Parathyroid adenoma (tissue), 2 donors: ENCODE measurements at regions not wholly inside any gene's neighbourhood (a gene's known extent, or its start where the extent isn't known, plus 50 kb on each side); places are given as distances from the start of the nearest gene placed in this dataset.

ENCODE experiments used
- H2AFZ ChIP-seq: fragments of 300-600 bp; sonication (generic); one replicate; pipeline ENCODE4 v1.7.0; 2017; ENCODE audit warnings: antibody characterized with exemption, mild to moderate bottlenecking
- H3K27ac ChIP-seq: fragments of 300-600 bp; sonication (generic); one replicate; pipeline ENCODE4 v1.7.0; 2017
- H3K27me3 ChIP-seq: fragments of 300-600 bp; sonication (generic); one replicate; pipeline ENCODE4 v1.7.0; 2017; ENCODE audit warnings: low read length; ENCODE audit not compliant: control insufficient read depth, insufficient read depth
- H3K36me3 ChIP-seq: fragments of 300-600 bp; sonication (generic); one replicate; pipeline ENCODE4 v1.7.0; 2017; ENCODE audit warnings: low read length; ENCODE audit not compliant: control insufficient read depth, insufficient read depth
- H3K4me1 ChIP-seq: fragments of 300-600 bp; sonication (generic); one replicate; pipeline ENCODE4 v1.7.0; 2017; ENCODE audit warnings: control low read depth
- H3K4me2 ChIP-seq: fragments of 300-600 bp; sonication (generic); one replicate; pipeline ENCODE4 v1.7.0; 2017; ENCODE audit warnings: low read length
- H3K4me3 ChIP-seq: fragments of 300-600 bp; sonication (generic); one replicate; pipeline ENCODE4 v1.7.0; 2017; ENCODE audit warnings: low read depth, low read length
- H3K79me2 ChIP-seq: fragments of 300-600 bp; sonication (generic); one replicate; pipeline ENCODE4 v1.7.0; 2017; ENCODE audit warnings: control low read depth
- H3K9ac ChIP-seq: fragments of 300-600 bp; sonication (generic); one replicate; pipeline ENCODE4 v1.7.0; 2017; ENCODE audit warnings: mild to moderate bottlenecking
- H3K9me3 ChIP-seq: fragments of 300-600 bp; sonication (generic); one replicate; pipeline ENCODE4 v1.7.0; 2017; ENCODE audit warnings: low read length; ENCODE audit not compliant: control insufficient read depth
- TF ChIP-seq, protein P1 (sequence below): fragments of 300-600 bp; sonication (generic); IDR thresholded peaks from one replicate; pipeline ENCODE4 v1.7.0; 2017; ENCODE audit warnings: antibody characterized with exemption, mild to moderate bottlenecking
- donor health status: primary hyperparathyroidism.

DNA sequence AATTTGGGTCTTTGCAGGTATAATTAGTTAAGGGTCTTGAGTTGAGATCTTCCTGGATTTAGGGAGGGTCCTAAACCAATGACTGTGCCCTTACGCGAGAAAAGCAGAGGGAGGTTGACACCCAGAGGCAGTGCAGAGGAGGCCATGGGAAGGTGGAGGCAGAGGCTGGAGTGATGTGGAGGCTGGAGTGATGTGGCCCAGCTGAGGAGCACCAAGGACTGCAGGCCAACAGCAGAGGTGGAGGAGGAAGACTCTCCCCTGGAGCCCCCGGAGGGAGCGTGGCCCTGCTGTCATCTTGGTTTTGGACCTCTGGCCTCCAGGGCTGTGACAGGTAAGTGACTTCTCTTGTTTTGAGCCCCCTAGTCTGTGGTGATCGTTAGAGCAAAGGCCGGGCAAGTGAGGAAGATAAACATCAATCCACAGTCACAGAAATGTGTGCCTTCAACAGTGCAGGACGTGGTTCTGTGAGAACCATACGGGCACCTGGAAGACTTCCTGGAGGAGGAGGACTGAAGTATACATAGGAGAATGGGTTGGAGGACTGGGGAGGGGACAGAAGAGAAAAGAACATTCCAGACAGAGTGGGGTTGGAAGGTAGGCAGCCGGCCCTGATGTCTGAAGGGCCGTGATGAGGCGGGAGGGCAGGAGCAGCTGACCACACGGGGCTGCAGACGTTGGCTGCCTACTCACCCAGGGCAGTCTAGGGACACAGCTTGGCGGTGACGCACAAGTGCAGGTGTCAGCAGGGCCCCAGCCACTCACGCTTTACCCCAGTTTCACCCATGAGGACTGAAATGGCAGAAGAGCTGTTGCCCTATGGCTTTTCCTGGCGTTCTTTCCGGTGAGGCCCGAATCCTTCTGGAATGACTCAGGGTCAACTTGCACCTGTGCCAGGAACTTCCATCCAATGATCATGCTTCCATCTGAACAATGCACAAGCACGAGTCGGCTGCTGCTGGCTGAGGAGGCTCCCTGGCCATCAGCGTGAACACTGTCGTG, 270.2 kb downstream of the CTTN start:
- no peak overlapping the region for H3K27ac ChIP-seq
- H3K4me3 ChIP-seq, result no peak overlapping the region
- H3K4me1 ChIP-seq, result no peaks in the 10 kb centered on the region
- TF ChIP-seq, protein P1, sequence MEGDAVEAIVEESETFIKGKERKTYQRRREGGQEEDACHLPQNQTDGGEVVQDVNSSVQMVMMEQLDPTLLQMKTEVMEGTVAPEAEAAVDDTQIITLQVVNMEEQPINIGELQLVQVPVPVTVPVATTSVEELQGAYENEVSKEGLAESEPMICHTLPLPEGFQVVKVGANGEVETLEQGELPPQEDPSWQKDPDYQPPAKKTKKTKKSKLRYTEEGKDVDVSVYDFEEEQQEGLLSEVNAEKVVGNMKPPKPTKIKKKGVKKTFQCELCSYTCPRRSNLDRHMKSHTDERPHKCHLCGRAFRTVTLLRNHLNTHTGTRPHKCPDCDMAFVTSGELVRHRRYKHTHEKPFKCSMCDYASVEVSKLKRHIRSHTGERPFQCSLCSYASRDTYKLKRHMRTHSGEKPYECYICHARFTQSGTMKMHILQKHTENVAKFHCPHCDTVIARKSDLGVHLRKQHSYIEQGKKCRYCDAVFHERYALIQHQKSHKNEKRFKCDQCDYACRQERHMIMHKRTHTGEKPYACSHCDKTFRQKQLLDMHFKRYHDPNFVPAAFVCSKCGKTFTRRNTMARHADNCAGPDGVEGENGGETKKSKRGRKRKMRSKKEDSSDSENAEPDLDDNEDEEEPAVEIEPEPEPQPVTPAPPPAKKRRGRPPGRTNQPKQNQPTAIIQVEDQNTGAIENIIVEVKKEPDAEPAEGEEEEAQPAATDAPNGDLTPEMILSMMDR, result no peak
- no peaks in the 10 kb centered on the region for H3K27me3 ChIP-seq
- H3K36me3 ChIP-seq, result no peaks in the 10 kb centered on the region
- H3K9ac ChIP-seq, result no peak overlapping the region
- no peak overlapping the region for H2AFZ ChIP-seq
- H3K4me2 ChIP-seq, result no peak overlapping the region
- H3K79me2 ChIP-seq, result no peaks in the 10 kb centered on the region
- no peaks in the 10 kb centered on the region for H3K9me3 ChIP-seq

DNA sequence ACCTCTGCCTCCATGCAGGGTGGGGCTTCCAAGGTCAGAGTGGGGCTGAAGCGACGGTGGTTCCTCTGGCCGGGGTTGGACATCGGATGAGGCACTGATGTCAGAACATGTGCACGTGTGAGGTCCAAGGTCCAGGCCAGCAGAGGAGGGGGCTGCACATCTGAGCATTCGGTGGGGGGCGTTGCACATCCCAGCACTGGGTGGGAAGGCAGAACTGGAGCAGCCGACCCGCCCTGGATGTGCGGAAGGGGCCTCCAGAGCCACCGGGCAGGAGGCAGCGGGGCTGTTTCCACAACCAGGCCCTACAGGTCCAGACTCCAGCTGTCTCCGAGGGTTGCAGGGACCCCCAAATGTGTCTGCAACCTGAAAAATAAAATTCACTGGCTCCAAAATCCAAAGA, 271.0 kb downstream of the CTTN start:
- Histone ChIP-seq H3K9ac (no peak overlapping the region), H3K4me1 (no peaks in the 10 kb centered on the region), H3K79me2 (no peaks in the 10 kb centered on the region), H3K4me3 (no peak overlapping the region), H2AFZ (no peak overlapping the region), H3K4me2 (no peak overlapping the region), H3K27me3 (no peaks in the 10 kb centered on the region), H3K27ac (no peak overlapping the region), H3K9me3 (no peaks in the 10 kb centered on the region), H3K36me3 (no peaks in the 10 kb centered on the region)
- TF ChIP-seq, protein P1, result no peak

DNA sequence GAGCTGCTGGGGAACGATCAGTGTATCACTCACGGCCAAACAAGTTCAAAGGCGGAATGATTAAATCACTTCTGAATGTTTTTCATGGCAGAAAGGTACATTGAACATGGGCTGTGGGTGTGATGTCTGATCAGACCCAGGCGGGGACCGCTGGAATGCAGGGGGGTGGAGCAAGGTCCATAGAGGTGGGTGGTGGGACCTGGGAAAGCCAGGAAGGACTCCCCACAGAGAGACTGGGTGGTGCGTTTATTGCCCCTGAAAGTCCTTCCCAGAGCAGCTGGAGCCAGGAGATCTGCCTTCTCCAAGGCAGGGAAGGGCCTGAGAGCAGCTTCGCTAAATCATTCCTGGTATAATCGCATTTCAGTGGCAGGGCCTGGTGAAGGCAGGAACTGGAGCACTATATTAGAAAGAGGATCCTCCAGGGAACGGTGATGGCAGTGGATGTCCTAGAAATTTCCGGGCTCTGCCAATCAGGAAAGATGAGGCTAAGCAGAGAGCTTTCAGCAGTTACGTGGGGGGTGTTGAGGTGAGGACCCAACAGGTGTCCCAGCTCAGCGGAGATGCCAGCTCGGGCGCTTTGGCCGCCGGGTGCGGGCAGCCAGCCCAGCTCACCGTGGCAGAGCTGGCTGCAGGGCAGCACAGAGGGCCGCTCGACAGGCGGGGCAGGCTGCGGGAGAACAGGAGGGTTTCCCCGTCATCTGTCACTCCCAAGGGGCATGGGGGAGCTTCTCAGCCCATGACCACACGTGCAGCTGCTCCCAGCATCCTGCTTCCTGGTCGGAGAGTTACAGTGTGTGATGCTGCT, 271.7 kb downstream of the CTTN start:
- Histone ChIP-seq H3K27ac (no peak overlapping the region), H3K4me3 (no peak overlapping the region), H3K9me3 (no peaks in the 10 kb centered on the region), H3K36me3 (no peaks in the 10 kb centered on the region), H3K9ac (no peak overlapping the region), H3K27me3 (no peaks in the 10 kb centered on the region), H3K4me1 (no peaks in the 10 kb centered on the region), H2AFZ (no peak overlapping the region), H3K4me2 (no peak overlapping the region), H3K79me2 (no peaks in the 10 kb centered on the region)
- TF ChIP-seq, protein P1, result no peak

DNA sequence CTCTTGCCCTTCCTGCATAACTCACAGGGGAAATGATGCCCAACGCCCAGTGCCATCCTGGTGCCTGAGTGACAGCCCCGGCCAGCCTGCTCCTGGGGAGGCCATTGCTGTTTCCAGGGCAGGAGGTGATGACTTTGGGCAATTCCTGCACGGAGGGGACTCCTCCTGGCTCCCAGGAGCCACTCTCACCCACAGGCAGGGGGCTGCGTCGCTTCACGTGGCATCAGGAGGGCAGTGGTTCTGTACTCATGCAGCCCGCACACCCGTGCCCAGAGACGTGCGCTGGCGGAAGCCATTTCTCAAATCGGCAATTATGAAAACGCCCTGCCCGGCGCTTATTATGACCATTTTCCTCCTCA, 272.3 kb downstream of the CTTN start:
- no peak overlapping the region for H3K27ac ChIP-seq
- no peak overlapping the region for H3K4me3 ChIP-seq
- H3K36me3 ChIP-seq, result no peaks in the 10 kb centered on the region
- no peaks in the 10 kb centered on the region for H3K27me3 ChIP-seq
- H3K4me1 ChIP-seq, result no peaks in the 10 kb centered on the region
- TF ChIP-seq, protein P1, result no peak
- no peak overlapping the region for H3K4me2 ChIP-seq
- no peak overlapping the region for H2AFZ ChIP-seq
- no peaks in the 10 kb centered on the region for H3K9me3 ChIP-seq
- no peaks in the 10 kb centered on the region for H3K79me2 ChIP-seq
- H3K9ac ChIP-seq, result no peak overlapping the region
